HEK293T (cell line): ENCODE measurements at regions not wholly inside any gene's neighbourhood (a gene's known extent, or its start where the extent isn't known, plus 50 kb on each side); places are given as distances from the start of the nearest gene placed in this dataset.

Source experiments
- CTCF ChIA-PET: fragments of 350-600 bp; formaldehyde crosslinking; extraction: SDS; loops from one replicate; lab custom pipeline; 2021; ENCODE audit warnings: antibody characterized with exemption, inconsistent platforms; lab: Yijun Ruan, JAX
- POLR2A ChIA-PET: fragments of 350-600 bp; formaldehyde crosslinking; extraction: SDS; loops from one replicate; lab custom pipeline; 2020; ENCODE audit warnings: antibody characterized with exemption, inconsistent platforms; lab: Yijun Ruan, JAX
- DNase-seq: peaks from one replicate; pipeline ENCODE4 v3.0.0; 2012; ENCODE audit warnings: mixed read lengths; ENCODE audit errors: extremely low spot score
- ARNT ChIP-seq: fragments of 450-650 bp; IDR thresholded peaks from 2 replicates; pipeline ENCODE4 v1.6.1; 2017; ENCODE audit warnings: mild to moderate bottlenecking
- BHLHE40 ChIP-seq: fragments of 450-650 bp; IDR thresholded peaks from 2 replicates; pipeline ENCODE4 v1.6.1; 2016; ENCODE audit warnings: mild to moderate bottlenecking, moderate library complexity, borderline replicate concordance
- CTBP1 ChIP-seq: fragments of 450-650 bp; IDR thresholded peaks from 2 replicates; pipeline ENCODE4 v1.6.1; 2016; ENCODE audit warnings: borderline replicate concordance
- ELF4 ChIP-seq: fragments of 450-650 bp; IDR thresholded peaks from 2 replicates; pipeline ENCODE4 v1.6.1; 2017; ENCODE audit warnings: antibody characterized with exemption
- FOXA1 ChIP-seq: fragments of 450-650 bp; IDR thresholded peaks from 2 replicates; pipeline ENCODE4 v1.6.1; 2016; ENCODE audit warnings: mild to moderate bottlenecking
- FOXK2 ChIP-seq: fragments of 450-650 bp; IDR thresholded peaks from 2 replicates; pipeline ENCODE4 v1.6.1; 2016; ENCODE audit warnings: mild to moderate bottlenecking
- FOXM1 ChIP-seq: fragments of 450-650 bp; IDR thresholded peaks from 2 replicates; pipeline ENCODE4 v1.6.1; 2017; ENCODE audit warnings: mild to moderate bottlenecking, borderline replicate concordance
- HDGF ChIP-seq: fragments of 450-650 bp; IDR thresholded peaks from 2 replicates; pipeline ENCODE4 v1.6.1; 2017; ENCODE audit warnings: antibody characterized with exemption, borderline replicate concordance
- L3MBTL2 ChIP-seq: fragments of 450-650 bp; conservative IDR thresholded peaks from 2 replicates; pipeline ENCODE4 v1.6.1; 2016; ENCODE audit warnings: mild to moderate bottlenecking
- LEF1 ChIP-seq: fragments of 450-650 bp; IDR thresholded peaks from 2 replicates; pipeline ENCODE4 v1.6.1; 2017; ENCODE audit warnings: mild to moderate bottlenecking, borderline replicate concordance
- NFRKB ChIP-seq: fragments of 450-650 bp; IDR thresholded peaks from 2 replicates; pipeline ENCODE4 v1.6.1; 2016; ENCODE audit warnings: mild to moderate bottlenecking, moderate library complexity
- PKNOX1 ChIP-seq: fragments of 450-650 bp; IDR thresholded peaks from 2 replicates; pipeline ENCODE4 v1.6.1; 2016
- SP1 ChIP-seq: fragments of 450-650 bp; IDR thresholded peaks from 2 replicates; pipeline ENCODE4 v1.6.1; 2017
- SUZ12 ChIP-seq: fragments of 450-650 bp; IDR thresholded peaks from 2 replicates; pipeline ENCODE4 v1.6.1; 2016; ENCODE audit warnings: mild to moderate bottlenecking
- TARDBP ChIP-seq: fragments of 450-650 bp; IDR thresholded peaks from 2 replicates; pipeline ENCODE4 v1.6.1; 2016
- ZNF384 ChIP-seq: fragments of 450-650 bp; IDR thresholded peaks from 2 replicates; pipeline ENCODE4 v1.6.1; 2016

GRCh38 chr22:47651216-47651987, 889.0 kb downstream of the TBC1D22A start:
- ChIA-PET POLR2A (no interaction called here), CTCF (no interaction called here)
- no peak for TF ChIP-seq PKNOX1
- no peak for TF ChIP-seq L3MBTL2
- no peak for TF ChIP-seq SP1
- TF ChIP-seq NFRKB, result no peak
- TF ChIP-seq TARDBP, result no peak
- no peak for TF ChIP-seq FOXA1
- no peak for TF ChIP-seq LEF1
- no peak for TF ChIP-seq FOXM1
- DNase-seq, result no peak

- CTCF ChIA-PET, result no interaction called here
- TF ChIP-seq CTBP1, result no peak
- TF ChIP-seq FOXK2, result no peak
- TF ChIP-seq FOXA1, result no peak
- no peak for TF ChIP-seq SUZ12
- TF ChIP-seq TARDBP, result no peak
- no peak for TF ChIP-seq NFRKB
- TF ChIP-seq SP1, result no peak
- TF ChIP-seq PKNOX1, result no peak
- TF ChIP-seq LEF1, result no peak
- no peak for TF ChIP-seq ARNT
- no peak for TF ChIP-seq HDGF
- no peak for TF ChIP-seq BHLHE40
- TF ChIP-seq FOXM1, result no peak
- no peak for TF ChIP-seq ZNF384
- no peak for TF ChIP-seq L3MBTL2
- TF ChIP-seq ELF4, result no peak
- DNase-seq, result no peak
- POLR2A ChIA-PET, result no interaction called here
These were observed 885.3 kb downstream of the TBC1D22A start for GRCh38 chr22:47647720-47648119.

GRCh38 chr22:47647181-47647580, 884.7 kb downstream of the TBC1D22A start:
- CTCF ChIA-PET, result no interaction called here
- TF ChIP-seq FOXA1 (no peak), CTBP1 (no peak)
- DNase-seq, result no peak
- POLR2A ChIA-PET, result no interaction called here

- no peak for DNase-seq
- POLR2A ChIA-PET, result no interaction called here
- no peak for TF ChIP-seq FOXA1
- TF ChIP-seq SP1, result no peak
- no peak for TF ChIP-seq NFRKB
- no peak for TF ChIP-seq PKNOX1
- TF ChIP-seq HDGF, result no peak
- TF ChIP-seq CTBP1, result no peak
- TF ChIP-seq SUZ12, result no peak
- no peak for TF ChIP-seq TARDBP
- TF ChIP-seq FOXM1, result no peak
- TF ChIP-seq BHLHE40, result no peak
- no peak for TF ChIP-seq LEF1
- TF ChIP-seq ELF4, result no peak
- no peak for TF ChIP-seq ZNF384
- TF ChIP-seq ARNT, result no peak
- TF ChIP-seq L3MBTL2, result no peak
- CTCF ChIA-PET, result no interaction called here
These were observed 883.5 kb downstream of the TBC1D22A start for GRCh38 chr22:47645923-47646322.

- no peak for DNase-seq
- ChIA-PET CTCF (no interaction called here), POLR2A (no interaction called here)
- no peak for TF ChIP-seq FOXK2
- TF ChIP-seq SP1, result no peak
These were observed 883.0 kb downstream of the TBC1D22A start for GRCh38 chr22:47645450-47645914.

GRCh38 chr22:47634347-47634746, 871.9 kb downstream of the TBC1D22A start:
- POLR2A ChIA-PET, result no interaction called here
- TF ChIP-seq L3MBTL2 (no peak), SUZ12 (no peak), FOXK2 (no peak), BHLHE40 (no peak), FOXA1 (no peak)

GRCh38 chr22:47633111-47633510, 870.7 kb downstream of the TBC1D22A start:
- ChIA-PET CTCF (no interaction called here), POLR2A (no interaction called here)
- TF ChIP-seq SUZ12 (no peak), CTBP1 (no peak), L3MBTL2 (no peak), SP1 (no peak), TARDBP (no peak), ZNF384 (no peak), LEF1 (no peak), FOXK2 (no peak), BHLHE40 (no peak), ELF4 (no peak), FOXM1 (no peak), NFRKB (no peak)
- DNase-seq, result no peak

More at GRCh38 chr22:47634347-47634746, 871.9 kb downstream of the TBC1D22A start:
- CTCF ChIA-PET, result no interaction called here
- no peak for DNase-seq
